HEK293 (cell line): ENCODE measurements at regions not wholly inside any gene's neighbourhood (a gene's known extent, or its start where the extent isn't known, plus 50 kb on each side); places are given as distances from the start of the nearest gene placed in this dataset.

Experiments
- CTCF ChIA-PET: fragments of 350-600 bp; formaldehyde crosslinking; extraction: SDS; loops from one replicate; lab custom pipeline; 2021; ENCODE audit warnings: antibody characterized with exemption; lab: Yijun Ruan, JAX
- POLR2A ChIA-PET: fragments of 300-600 bp; formaldehyde crosslinking; extraction: SDS; loops from one replicate; lab custom pipeline; 2020; ENCODE audit warnings: antibody characterized with exemption, inconsistent platforms; lab: Yijun Ruan, JAX
- H3K27ac ChIP-seq: fragments of 200-500 bp; sonication (Bioruptor generic); 2 replicates; pipeline ENCODE4 v1.5.1; 2014; ENCODE audit warnings: low read depth, low read length, control low read depth, inconsistent platforms; ENCODE audit errors: extremely low read depth
- H3K36me3 ChIP-seq, 2 experiments: fragments of 200-500 bp in 1 of 2; sonication (Bioruptor generic) in 1 of 2; 1 replicate in 1 of 2; 2 replicates in 1 of 2; pipeline ENCODE4 v1.5.1; 2014 to 2017; ENCODE audit warnings: inconsistent platforms in 2 of 2, low read length in 2 of 2; ENCODE audit not compliant: control insufficient read depth in 2 of 2, insufficient read depth in 1 of 2
- H3K4me1 ChIP-seq: fragments of 200-500 bp; sonication (Bioruptor generic); 2 replicates; pipeline ENCODE4 v1.5.1; 2014; ENCODE audit warnings: mild to moderate bottlenecking, low read length, inconsistent platforms; ENCODE audit not compliant: control insufficient read depth, insufficient read depth
- H3K4me3 ChIP-seq: 2 replicates; pipeline ENCODE4 v1.5.1; 2011; ENCODE audit warnings: low read depth, mild to moderate bottlenecking, control low read depth, low read length, moderate library complexity
- H3K9me3 ChIP-seq: fragments of 200-500 bp; sonication (Bioruptor generic); 2 replicates; pipeline ENCODE4 v1.5.1; 2014; ENCODE audit warnings: low read depth, low read length, inconsistent platforms; ENCODE audit not compliant: control insufficient read depth, insufficient read depth
- GLIS1 ChIP-seq: fragments of 450-650 bp; formaldehyde crosslinking; IDR thresholded peaks from 2 replicates; pipeline ENCODE4 v1.5.1; 2016; ENCODE audit warnings: missing biosample characterization, missing genetic modification characterization
- GLIS2 ChIP-seq: fragments of 450-650 bp; formaldehyde crosslinking; IDR thresholded peaks from 2 replicates; pipeline ENCODE4 v1.5.1; 2016; ENCODE audit warnings: missing biosample characterization, missing genetic modification characterization
- KLF8 ChIP-seq: fragments of 450-650 bp; formaldehyde crosslinking; IDR thresholded peaks from 2 replicates; pipeline ENCODE4 v1.5.1; 2016; ENCODE audit warnings: missing biosample characterization, missing genetic modification characterization
- ZIC2 ChIP-seq: fragments of 450-650 bp; formaldehyde crosslinking; IDR thresholded peaks from 2 replicates; pipeline ENCODE4 v1.5.1; 2016; ENCODE audit warnings: missing biosample characterization, missing genetic modification characterization
- ZNF174 ChIP-seq: fragments of 450-650 bp; formaldehyde crosslinking; IDR thresholded peaks from 2 replicates; pipeline ENCODE4 v1.5.0; 2017; ENCODE audit warnings: missing biosample characterization, mild to moderate bottlenecking, missing genetic modification characterization
- ZNF19 ChIP-seq: fragments of 450-650 bp; formaldehyde crosslinking; IDR thresholded peaks from 2 replicates; pipeline ENCODE4; 2016; ENCODE audit warnings: missing biosample characterization, missing genetic modification characterization, low read depth
- ZNF223 ChIP-seq: fragments of 450-650 bp; formaldehyde crosslinking; IDR thresholded peaks from 2 replicates; pipeline ENCODE4 v1.5.1; 2016; ENCODE audit warnings: missing biosample characterization, missing genetic modification characterization
- ZNF292 ChIP-seq: fragments of 450-650 bp; formaldehyde crosslinking; IDR thresholded peaks from 2 replicates; pipeline ENCODE4 v1.5.1; 2016; ENCODE audit warnings: low read depth, missing biosample characterization, missing genetic modification characterization, borderline replicate concordance
- ZNF391 ChIP-seq: fragments of 450-650 bp; formaldehyde crosslinking; IDR thresholded peaks from 2 replicates; pipeline ENCODE4 v1.5.1; 2016; ENCODE audit warnings: low read depth, missing biosample characterization, missing genetic modification characterization, borderline replicate concordance
- ZNF473 ChIP-seq: fragments of 450-650 bp; formaldehyde crosslinking; IDR thresholded peaks from 2 replicates; pipeline ENCODE4 v1.5.1; 2017; ENCODE audit warnings: missing biosample characterization, missing genetic modification characterization
- ZNF560 ChIP-seq: fragments of 450-650 bp; formaldehyde crosslinking; IDR thresholded peaks from 2 replicates; pipeline ENCODE4 v1.5.1; 2017; ENCODE audit warnings: missing biosample characterization, missing genetic modification characterization, borderline replicate concordance
- ZNF610 ChIP-seq: fragments of 450-650 bp; formaldehyde crosslinking; IDR thresholded peaks from 2 replicates; pipeline ENCODE4 v1.5.1; 2016; ENCODE audit warnings: missing biosample characterization, missing genetic modification characterization, borderline replicate concordance
- ZNF623 ChIP-seq: fragments of 450-650 bp; formaldehyde crosslinking; IDR thresholded peaks from 2 replicates; pipeline ENCODE4 v1.5.1; 2016; ENCODE audit warnings: missing biosample characterization, missing genetic modification characterization
- ZNF626 ChIP-seq: fragments of 450-650 bp; sonication (Bioruptor Pico); formaldehyde crosslinking; IDR thresholded peaks from 2 replicates; pipeline ENCODE4 v1.5.1; 2018; ENCODE audit warnings: missing biosample characterization, missing genetic modification characterization, inconsistent platforms
- ZNF664 ChIP-seq: fragments of 450-650 bp; formaldehyde crosslinking; IDR thresholded peaks from 2 replicates; pipeline ENCODE4 v1.5.1; 2016; ENCODE audit warnings: missing biosample characterization, missing genetic modification characterization
- ZNF837 ChIP-seq: fragments of 450-650 bp; formaldehyde crosslinking; IDR thresholded peaks from 2 replicates; pipeline ENCODE4 v1.5.1; 2016; ENCODE audit warnings: missing biosample characterization, missing genetic modification characterization
- TF ChIP-seq, protein P1 (sequence below): fragments of 450-650 bp; formaldehyde crosslinking; conservative IDR thresholded peaks from 2 replicates; pipeline ENCODE4 v1.5.1; 2016; ENCODE audit warnings: low read depth, missing biosample characterization, missing genetic modification characterization
- TF ChIP-seq, protein P2 (sequence below): fragments of 450-650 bp; formaldehyde crosslinking; IDR thresholded peaks from 2 replicates; pipeline ENCODE4 v1.5.1; 2016; ENCODE audit warnings: missing biosample characterization, missing genetic modification characterization
- TF ChIP-seq, protein P3 (sequence below): fragments of 450-650 bp; formaldehyde crosslinking; conservative IDR thresholded peaks from 2 replicates; pipeline ENCODE4 v1.5.1; 2016; ENCODE audit warnings: low read depth, missing biosample characterization, missing genetic modification characterization
- TF ChIP-seq, protein P4 (sequence below): IDR thresholded peaks from 2 replicates; pipeline ENCODE4 v1.6.1; 2011; ENCODE audit warnings: mild to moderate bottlenecking, low read depth, low read length, borderline replicate concordance
- TF ChIP-seq, protein P5 (sequence below): fragments of 450-650 bp; formaldehyde crosslinking; IDR thresholded peaks from 2 replicates; pipeline ENCODE4 v1.5.1; 2017; ENCODE audit warnings: missing biosample characterization, mild to moderate bottlenecking, missing genetic modification characterization, moderate library complexity

DNA sequence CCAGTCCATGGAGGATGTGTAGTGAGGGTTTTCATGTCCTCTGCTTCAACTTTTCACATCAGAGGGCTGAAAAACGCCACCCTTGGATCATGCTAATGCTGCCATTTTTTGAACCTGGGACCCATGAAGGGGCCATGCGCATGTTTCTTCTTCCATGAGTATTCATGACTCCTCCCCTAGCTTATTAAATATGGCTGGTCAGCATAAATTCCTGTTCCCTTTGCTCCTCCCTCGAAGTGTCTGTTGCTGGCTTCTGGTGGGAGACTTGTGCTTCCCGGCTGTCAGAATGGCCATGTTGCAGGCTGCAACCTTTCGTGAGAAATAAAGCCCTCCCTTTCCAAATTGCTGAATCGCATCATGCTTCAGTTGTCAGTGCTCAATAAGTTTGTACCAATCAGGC lies 711.2 kb upstream of the KIRREL3 start (continued):
- TF ChIP-seq, protein P1, sequence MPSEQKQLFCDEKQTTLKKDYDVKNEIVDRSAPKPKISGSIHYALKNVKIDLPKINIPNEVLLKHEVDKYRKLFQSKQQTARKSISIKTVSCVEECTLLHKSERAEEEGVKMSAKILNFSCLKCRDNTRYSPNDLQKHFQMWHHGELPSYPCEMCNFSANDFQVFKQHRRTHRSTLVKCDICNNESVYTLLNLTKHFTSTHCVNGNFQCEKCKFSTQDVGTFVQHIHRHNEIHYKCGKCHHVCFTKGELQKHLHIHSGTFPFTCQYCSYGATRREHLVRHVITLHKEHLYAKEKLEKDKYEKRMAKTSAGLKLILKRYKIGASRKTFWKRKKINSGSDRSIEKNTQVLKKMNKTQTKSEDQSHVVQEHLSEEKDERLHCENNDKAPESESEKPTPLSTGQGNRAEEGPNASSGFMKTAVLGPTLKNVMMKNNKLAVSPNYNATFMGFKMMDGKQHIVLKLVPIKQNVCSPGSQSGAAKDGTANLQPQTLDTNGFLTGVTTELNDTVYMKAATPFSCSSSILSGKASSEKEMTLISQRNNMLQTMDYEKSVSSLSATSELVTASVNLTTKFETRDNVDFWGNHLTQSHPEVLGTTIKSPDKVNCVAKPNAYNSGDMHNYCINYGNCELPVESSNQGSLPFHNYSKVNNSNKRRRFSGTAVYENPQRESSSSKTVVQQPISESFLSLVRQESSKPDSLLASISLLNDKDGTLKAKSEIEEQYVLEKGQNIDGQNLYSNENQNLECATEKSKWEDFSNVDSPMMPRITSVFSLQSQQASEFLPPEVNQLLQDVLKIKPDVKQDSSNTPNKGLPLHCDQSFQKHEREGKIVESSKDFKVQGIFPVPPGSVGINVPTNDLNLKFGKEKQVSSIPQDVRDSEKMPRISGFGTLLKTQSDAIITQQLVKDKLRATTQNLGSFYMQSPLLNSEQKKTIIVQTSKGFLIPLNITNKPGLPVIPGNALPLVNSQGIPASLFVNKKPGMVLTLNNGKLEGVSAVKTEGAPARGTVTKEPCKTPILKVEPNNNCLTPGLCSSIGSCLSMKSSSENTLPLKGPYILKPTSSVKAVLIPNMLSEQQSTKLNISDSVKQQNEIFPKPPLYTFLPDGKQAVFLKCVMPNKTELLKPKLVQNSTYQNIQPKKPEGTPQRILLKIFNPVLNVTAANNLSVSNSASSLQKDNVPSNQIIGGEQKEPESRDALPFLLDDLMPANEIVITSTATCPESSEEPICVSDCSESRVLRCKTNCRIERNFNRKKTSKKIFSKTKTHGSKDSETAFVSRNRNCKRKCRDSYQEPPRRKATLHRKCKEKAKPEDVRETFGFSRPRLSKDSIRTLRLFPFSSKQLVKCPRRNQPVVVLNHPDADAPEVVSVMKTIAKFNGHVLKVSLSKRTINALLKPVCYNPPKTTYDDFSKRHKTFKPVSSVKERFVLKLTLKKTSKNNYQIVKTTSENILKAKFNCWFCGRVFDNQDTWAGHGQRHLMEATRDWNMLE (tag by site-specific recombination): no peak
- TF ChIP-seq, protein P2, sequence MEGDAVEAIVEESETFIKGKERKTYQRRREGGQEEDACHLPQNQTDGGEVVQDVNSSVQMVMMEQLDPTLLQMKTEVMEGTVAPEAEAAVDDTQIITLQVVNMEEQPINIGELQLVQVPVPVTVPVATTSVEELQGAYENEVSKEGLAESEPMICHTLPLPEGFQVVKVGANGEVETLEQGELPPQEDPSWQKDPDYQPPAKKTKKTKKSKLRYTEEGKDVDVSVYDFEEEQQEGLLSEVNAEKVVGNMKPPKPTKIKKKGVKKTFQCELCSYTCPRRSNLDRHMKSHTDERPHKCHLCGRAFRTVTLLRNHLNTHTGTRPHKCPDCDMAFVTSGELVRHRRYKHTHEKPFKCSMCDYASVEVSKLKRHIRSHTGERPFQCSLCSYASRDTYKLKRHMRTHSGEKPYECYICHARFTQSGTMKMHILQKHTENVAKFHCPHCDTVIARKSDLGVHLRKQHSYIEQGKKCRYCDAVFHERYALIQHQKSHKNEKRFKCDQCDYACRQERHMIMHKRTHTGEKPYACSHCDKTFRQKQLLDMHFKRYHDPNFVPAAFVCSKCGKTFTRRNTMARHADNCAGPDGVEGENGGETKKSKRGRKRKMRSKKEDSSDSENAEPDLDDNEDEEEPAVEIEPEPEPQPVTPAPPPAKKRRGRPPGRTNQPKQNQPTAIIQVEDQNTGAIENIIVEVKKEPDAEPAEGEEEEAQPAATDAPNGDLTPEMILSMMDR (tag by site-specific recombination): no peak
- TF ChIP-seq ZNF292 (tag by site-specific recombination) (no peak), GLIS1 (tag by site-specific recombination) (no peak), ZNF174 (tag by site-specific recombination) (no peak)

DNA sequence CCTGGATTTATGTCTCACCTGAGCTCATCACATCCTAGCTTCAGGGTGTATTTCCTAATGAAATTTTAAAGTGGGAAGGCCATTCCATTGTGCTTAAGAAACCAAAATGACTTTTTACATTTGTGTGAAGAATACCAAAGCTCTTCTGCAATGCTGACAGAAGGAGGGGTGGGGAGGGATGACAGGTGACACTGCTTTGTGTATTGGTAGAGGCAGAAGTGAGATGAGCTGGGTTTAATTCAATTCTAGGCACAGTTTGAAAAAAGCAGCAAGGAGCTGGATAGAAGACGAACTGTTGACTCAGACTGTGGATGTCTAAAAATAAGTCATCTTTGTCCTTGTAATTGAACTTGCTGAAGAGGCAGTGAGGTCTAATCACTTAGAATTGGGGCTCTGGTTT lies 710.3 kb upstream of the KIRREL3 start:
- Histone ChIP-seq H3K36me3 (no peaks in the 10 kb centered on the region), H3K4me1 (no peaks in the 10 kb centered on the region), H3K9me3 (no peaks in the 10 kb centered on the region), H3K4me3 (no peak overlapping the region), H3K27ac (no peak overlapping the region)
- ChIA-PET CTCF (interaction anchor here (0.7 to 0.8 kb wide), 2 partner anchors 106 to 568 kb away, joined by 3 read pairs; no protein-coding TSS in a partner anchor), POLR2A (no interaction called here)
- TF ChIP-seq, protein P3, sequence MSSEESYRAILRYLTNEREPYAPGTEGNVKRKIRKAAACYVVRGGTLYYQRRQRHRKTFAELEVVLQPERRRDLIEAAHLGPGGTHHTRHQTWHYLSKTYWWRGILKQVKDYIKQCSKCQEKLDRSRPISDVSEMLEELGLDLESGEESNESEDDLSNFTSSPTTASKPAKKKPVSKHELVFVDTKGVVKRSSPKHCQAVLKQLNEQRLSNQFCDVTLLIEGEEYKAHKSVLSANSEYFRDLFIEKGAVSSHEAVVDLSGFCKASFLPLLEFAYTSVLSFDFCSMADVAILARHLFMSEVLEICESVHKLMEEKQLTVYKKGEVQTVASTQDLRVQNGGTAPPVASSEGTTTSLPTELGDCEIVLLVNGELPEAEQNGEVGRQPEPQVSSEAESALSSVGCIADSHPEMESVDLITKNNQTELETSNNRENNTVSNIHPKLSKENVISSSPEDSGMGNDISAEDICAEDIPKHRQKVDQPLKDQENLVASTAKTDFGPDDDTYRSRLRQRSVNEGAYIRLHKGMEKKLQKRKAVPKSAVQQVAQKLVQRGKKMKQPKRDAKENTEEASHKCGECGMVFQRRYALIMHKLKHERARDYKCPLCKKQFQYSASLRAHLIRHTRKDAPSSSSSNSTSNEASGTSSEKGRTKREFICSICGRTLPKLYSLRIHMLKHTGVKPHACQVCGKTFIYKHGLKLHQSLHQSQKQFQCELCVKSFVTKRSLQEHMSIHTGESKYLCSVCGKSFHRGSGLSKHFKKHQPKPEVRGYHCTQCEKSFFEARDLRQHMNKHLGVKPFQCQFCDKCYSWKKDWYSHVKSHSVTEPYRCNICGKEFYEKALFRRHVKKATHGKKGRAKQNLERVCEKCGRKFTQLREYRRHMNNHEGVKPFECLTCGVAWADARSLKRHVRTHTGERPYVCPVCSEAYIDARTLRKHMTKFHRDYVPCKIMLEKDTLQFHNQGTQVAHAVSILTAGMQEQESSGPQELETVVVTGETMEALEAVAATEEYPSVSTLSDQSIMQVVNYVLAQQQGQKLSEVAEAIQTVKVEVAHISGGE (tag by site-specific recombination): no peak
- TF ChIP-seq ZNF223: no peak
- no peak for TF ChIP-seq ZNF623

DNA sequence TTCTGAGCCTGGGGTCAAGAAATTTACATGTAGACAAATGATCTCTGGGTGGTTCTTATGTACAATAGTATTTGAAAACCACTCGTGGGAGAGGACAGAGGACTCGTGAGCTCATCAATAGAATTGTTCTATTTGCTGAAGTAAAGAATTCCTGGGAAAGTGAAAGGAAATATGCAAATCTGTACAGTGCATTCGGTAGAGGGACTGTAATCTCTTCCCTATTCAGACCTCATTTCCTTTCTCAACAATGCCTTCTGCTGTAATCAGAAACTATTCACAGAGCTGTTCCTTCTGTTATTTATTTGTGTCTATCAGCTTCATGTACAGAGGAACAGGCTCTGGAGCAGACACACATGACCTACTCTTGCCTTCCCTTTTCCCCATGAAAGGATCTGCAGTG lies 709.4 kb upstream of the KIRREL3 start:
- ChIA-PET POLR2A (no interaction called here), CTCF (interaction anchor here (0.9 kb wide), 1 partner anchor 448 kb away, joined by 3 read pairs; no protein-coding TSS in a partner anchor)
- Histone ChIP-seq H3K9me3 (no peaks in the 10 kb centered on the region), H3K4me3 (no peak overlapping the region), H3K4me1 (no peaks in the 10 kb centered on the region), H3K27ac (no peak overlapping the region), H3K36me3 (no peaks in the 10 kb centered on the region)
- no peak for TF ChIP-seq ZNF19
- no peak for TF ChIP-seq ZNF473 (tag by site-specific recombination)
- no peak for TF ChIP-seq ZNF664
- TF ChIP-seq ZNF626 (tag by site-specific recombination): no peak
- TF ChIP-seq KLF8 (tag by site-specific recombination): no peak
- no peak for TF ChIP-seq ZNF837 (tag by site-specific recombination)
- TF ChIP-seq ZIC2 (tag by site-specific recombination): no peak
- no peak for TF ChIP-seq ZNF391
- no peak for TF ChIP-seq ZNF610 (tag by site-specific recombination)
- no peak for TF ChIP-seq ZNF560 (tag by site-specific recombination)
- TF ChIP-seq, protein P4, sequence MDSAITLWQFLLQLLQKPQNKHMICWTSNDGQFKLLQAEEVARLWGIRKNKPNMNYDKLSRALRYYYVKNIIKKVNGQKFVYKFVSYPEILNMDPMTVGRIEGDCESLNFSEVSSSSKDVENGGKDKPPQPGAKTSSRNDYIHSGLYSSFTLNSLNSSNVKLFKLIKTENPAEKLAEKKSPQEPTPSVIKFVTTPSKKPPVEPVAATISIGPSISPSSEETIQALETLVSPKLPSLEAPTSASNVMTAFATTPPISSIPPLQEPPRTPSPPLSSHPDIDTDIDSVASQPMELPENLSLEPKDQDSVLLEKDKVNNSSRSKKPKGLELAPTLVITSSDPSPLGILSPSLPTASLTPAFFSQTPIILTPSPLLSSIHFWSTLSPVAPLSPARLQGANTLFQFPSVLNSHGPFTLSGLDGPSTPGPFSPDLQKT: no peak
- no peak for TF ChIP-seq GLIS2 (tag by site-specific recombination)
- TF ChIP-seq, protein P5, sequence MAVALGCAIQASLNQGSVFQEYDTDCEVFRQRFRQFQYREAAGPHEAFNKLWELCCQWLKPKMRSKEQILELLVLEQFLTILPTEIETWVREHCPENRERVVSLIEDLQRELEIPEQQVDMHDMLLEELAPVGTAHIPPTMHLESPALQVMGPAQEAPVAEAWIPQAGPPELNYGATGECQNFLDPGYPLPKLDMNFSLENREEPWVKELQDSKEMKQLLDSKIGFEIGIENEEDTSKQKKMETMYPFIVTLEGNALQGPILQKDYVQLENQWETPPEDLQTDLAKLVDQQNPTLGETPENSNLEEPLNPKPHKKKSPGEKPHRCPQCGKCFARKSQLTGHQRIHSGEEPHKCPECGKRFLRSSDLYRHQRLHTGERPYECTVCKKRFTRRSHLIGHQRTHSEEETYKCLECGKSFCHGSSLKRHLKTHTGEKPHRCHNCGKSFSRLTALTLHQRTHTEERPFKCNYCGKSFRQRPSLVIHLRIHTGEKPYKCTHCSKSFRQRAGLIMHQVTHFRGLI (tag by site-specific recombination): no peak
